Natural killer cell (primary cell): ENCODE measurements at regions not wholly inside any gene's neighbourhood (a gene's known extent, or its start where the extent isn't known, plus 50 kb on each side); places are given as distances from the start of the nearest gene placed in this dataset.
"Not testable (repeated sequence)": the region's sequence is repeated elsewhere in the genome, so short reads cannot be mapped to it uniquely, and the experiment has no call there.

Experiments
- ATAC-seq, 3 donors: fragments of 150-1000 bp in 2 of 3; fragments of 200-7000 bp in 1 of 3; cut with Tn5 transposase; 1 replicate in 1 of 3; 2 replicates in 2 of 3; pipeline ENCODE4 v1.10.0; 2021; ENCODE audit warnings: mild to moderate bottlenecking in 2 of 3, moderate library complexity in 2 of 3
- DNase-seq, 2 donors: peaks; one replicate each; pipeline versions ENCODE4 v3.0.0 to v3.0.0-alpha.2; 2013 to 2021; ENCODE audit warnings: mixed read lengths in 1 of 2
- H3K27ac ChIP-seq: one replicate; pipeline ENCODE4 v1.5.1; 2013; ENCODE audit warnings: mild to moderate bottlenecking, low read length
- H3K27me3 ChIP-seq: one replicate; pipeline ENCODE4 v1.6.1; 2013; ENCODE audit warnings: low read length; ENCODE audit not compliant: control insufficient read depth, insufficient read depth
- H3K36me3 ChIP-seq: one replicate; pipeline ENCODE4 v1.6.1; 2013; ENCODE audit warnings: low read length; ENCODE audit not compliant: control insufficient read depth, insufficient read depth
- H3K4me1 ChIP-seq: one replicate; pipeline ENCODE4 v1.6.1; 2013; ENCODE audit warnings: low read length; ENCODE audit not compliant: control insufficient read depth, insufficient read depth
- H3K4me3 ChIP-seq: one replicate; pipeline ENCODE4 v1.5.1; 2013; ENCODE audit warnings: low read length
- H3K9me3 ChIP-seq: one replicate; pipeline ENCODE4 v1.6.1; 2013; ENCODE audit warnings: low read length; ENCODE audit not compliant: control insufficient read depth, insufficient read depth
- H3K27ac Mint-ChIP-seq, 2 donors: one replicate each; pipeline ENCODE4 v1.8.0; 2022; ENCODE audit warnings: mild to moderate bottlenecking in 2 of 2, mixed read lengths in 2 of 2, moderate library complexity in 1 of 2
- H3K27me3 Mint-ChIP-seq, 2 donors: one replicate each; pipeline ENCODE4 v1.8.0; 2022; ENCODE audit warnings: low read depth in 2 of 2, mixed read lengths in 2 of 2
- H3K36me3 Mint-ChIP-seq: one replicate; pipeline ENCODE4 v1.8.0; 2022; ENCODE audit warnings: mixed read lengths
- H3K4me1 Mint-ChIP-seq, 2 donors: one replicate each; pipeline ENCODE4 v1.8.0; 2022; ENCODE audit warnings: mixed read lengths in 2 of 2
- H3K4me3 Mint-ChIP-seq: one replicate; pipeline ENCODE4 v1.8.0; 2022; ENCODE audit warnings: mild to moderate bottlenecking, moderate library complexity, mixed read lengths
- H3K9me3 Mint-ChIP-seq, 2 donors: one replicate each; pipeline ENCODE4 v1.8.0; 2022; ENCODE audit warnings: mixed read lengths in 2 of 2
- WGBS: methylation state at CpG from one replicate; pipeline ENCODE4 v1.1.7; 2013; ENCODE audit warnings: missing lambda C conversion rate; ENCODE audit not compliant: insufficient coverage; 5-methylcytosine and 5-hydroxymethylcytosine counted together
- intact Hi-C: fragments of 100-400 bp; cut with micrococcal nuclease; formaldehyde crosslinking; loops from one replicate; pipeline ENCODE4 v1.14.2; 2022
- TF ChIP-seq, protein P1 (sequence below): fragments of 200-600 bp; IDR thresholded peaks from one replicate; pipeline ENCODE4 v1.8.0; 2022; ENCODE audit warnings: antibody characterized with exemption

GRCh38 chr1:4485878-4486277, 168.5 kb upstream of the AJAP1 start:
- H3K4me1 Mint-ChIP-seq = no peaks in the 10 kb centered on the region
- Histone ChIP-seq H3K27ac (no peak overlapping the region), H3K9me3 (no peaks in the 10 kb centered on the region), H3K4me1 (no peaks in the 10 kb centered on the region), H3K27me3 (no peaks in the 10 kb centered on the region), H3K36me3 (no peaks in the 10 kb centered on the region), H3K4me3 (no peak overlapping the region)
- H3K4me3 Mint-ChIP-seq = no peak overlapping the region
- no peaks in the 10 kb centered on the region for H3K36me3 Mint-ChIP-seq
- no peaks in the 10 kb centered on the region for H3K9me3 Mint-ChIP-seq
- H3K27me3 Mint-ChIP-seq = peaks cover 0 to 2% of the 10 kb centered on the region in 2 donors
- TF ChIP-seq, protein P1, sequence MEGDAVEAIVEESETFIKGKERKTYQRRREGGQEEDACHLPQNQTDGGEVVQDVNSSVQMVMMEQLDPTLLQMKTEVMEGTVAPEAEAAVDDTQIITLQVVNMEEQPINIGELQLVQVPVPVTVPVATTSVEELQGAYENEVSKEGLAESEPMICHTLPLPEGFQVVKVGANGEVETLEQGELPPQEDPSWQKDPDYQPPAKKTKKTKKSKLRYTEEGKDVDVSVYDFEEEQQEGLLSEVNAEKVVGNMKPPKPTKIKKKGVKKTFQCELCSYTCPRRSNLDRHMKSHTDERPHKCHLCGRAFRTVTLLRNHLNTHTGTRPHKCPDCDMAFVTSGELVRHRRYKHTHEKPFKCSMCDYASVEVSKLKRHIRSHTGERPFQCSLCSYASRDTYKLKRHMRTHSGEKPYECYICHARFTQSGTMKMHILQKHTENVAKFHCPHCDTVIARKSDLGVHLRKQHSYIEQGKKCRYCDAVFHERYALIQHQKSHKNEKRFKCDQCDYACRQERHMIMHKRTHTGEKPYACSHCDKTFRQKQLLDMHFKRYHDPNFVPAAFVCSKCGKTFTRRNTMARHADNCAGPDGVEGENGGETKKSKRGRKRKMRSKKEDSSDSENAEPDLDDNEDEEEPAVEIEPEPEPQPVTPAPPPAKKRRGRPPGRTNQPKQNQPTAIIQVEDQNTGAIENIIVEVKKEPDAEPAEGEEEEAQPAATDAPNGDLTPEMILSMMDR = no peak
- no peak overlapping the region for H3K27ac Mint-ChIP-seq
- intact Hi-C loops = no loop called here
- DNase-seq (no peak), ATAC-seq (no peak)
- 83% methylated on average over 4 of the region's 5 CpGs for WGBS

- H3K9me3 ChIP-seq = no peaks in the 10 kb centered on the region
- 84% methylated on average over 22 of the region's 22 CpGs for WGBS
- TF ChIP-seq, protein P1 = no peak
- intact Hi-C loops = no loop called here
- H3K4me1 ChIP-seq = no peaks in the 10 kb centered on the region
- no peak for DNase-seq
- H3K4me3 ChIP-seq = no peak overlapping the region
- Mint-ChIP-seq H3K27ac (no peak overlapping the region), H3K4me1 (no peaks in the 10 kb centered on the region), H3K27me3 (peaks cover 0 to 2% of the 10 kb centered on the region in 2 donors), H3K36me3 (no peaks in the 10 kb centered on the region), H3K4me3 (no peak overlapping the region), H3K9me3 (no peaks in the 10 kb centered on the region)
- ATAC-seq = no peak
- H3K27me3 ChIP-seq = no peaks in the 10 kb centered on the region
- no peak overlapping the region for H3K27ac ChIP-seq
- H3K36me3 ChIP-seq = no peaks in the 10 kb centered on the region
Observed at GRCh38 chr1:4486408-4487120, 167.8 kb upstream of the AJAP1 start.

GRCh38 chr1:4488018-4488417, 166.4 kb upstream of the AJAP1 start:
- Histone ChIP-seq H3K27me3 (no peaks in the 10 kb centered on the region), H3K36me3 (no peaks in the 10 kb centered on the region), H3K27ac (no peak overlapping the region), H3K4me3 (no peak overlapping the region), H3K4me1 (no peaks in the 10 kb centered on the region), H3K9me3 (no peaks in the 10 kb centered on the region)
- TF ChIP-seq, protein P1 = no peak
- Mint-ChIP-seq H3K4me1 (no peaks in the 10 kb centered on the region), H3K4me3 (no peak overlapping the region), H3K27me3 (peaks cover 0 to 2% of the 10 kb centered on the region in 2 donors), H3K36me3 (no peaks in the 10 kb centered on the region), H3K9me3 (no peaks in the 10 kb centered on the region), H3K27ac (no peak overlapping the region)
- intact Hi-C loops = no loop called here
- ATAC-seq (no peak), DNase-seq (no peak)
- 48% methylated on average over 7 of the region's 7 CpGs for WGBS

DNA sequence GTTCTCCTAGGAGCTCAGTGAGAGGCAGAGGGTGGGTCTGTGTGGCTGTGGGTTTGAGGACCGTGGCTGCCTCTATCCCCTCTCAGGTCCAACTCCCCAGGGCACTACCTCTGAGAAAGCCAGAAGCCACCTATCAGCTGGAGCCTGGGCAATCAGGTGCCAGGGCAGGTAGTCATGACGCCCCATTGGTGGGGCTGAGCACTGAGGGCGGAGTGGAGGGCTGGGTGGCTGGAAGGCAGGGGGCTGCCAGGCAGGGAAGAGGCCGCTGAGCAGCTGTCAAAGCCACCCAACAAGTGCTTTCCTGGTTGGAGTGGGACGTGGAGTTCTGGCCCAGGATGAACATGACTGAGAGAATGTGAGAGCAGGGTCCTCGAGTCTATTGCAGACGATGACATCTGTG, 164.9 kb upstream of the AJAP1 start:
- TF ChIP-seq, protein P1 = no peak
- H3K27ac ChIP-seq = no peak overlapping the region
- ATAC-seq = no peak
- no peaks in the 10 kb centered on the region for H3K36me3 Mint-ChIP-seq
- intact Hi-C loops = no loop called here
- H3K4me1 Mint-ChIP-seq = no peaks in the 10 kb centered on the region
- H3K27me3 ChIP-seq = no peaks in the 10 kb centered on the region
- H3K36me3 ChIP-seq = no peaks in the 10 kb centered on the region
- no peaks in the 10 kb centered on the region for H3K9me3 ChIP-seq
- H3K4me3 Mint-ChIP-seq = no peak overlapping the region
- 77% methylated on average over 6 of the region's 7 CpGs for WGBS
- DNase-seq = no peak
- no peaks in the 10 kb centered on the region for H3K4me1 ChIP-seq
- H3K9me3 Mint-ChIP-seq = no peaks in the 10 kb centered on the region
- H3K27me3 Mint-ChIP-seq = peaks cover 0 to 5% of the 10 kb centered on the region in 2 donors
- no peak overlapping the region for H3K27ac Mint-ChIP-seq
- no peak overlapping the region for H3K4me3 ChIP-seq

- H3K9me3 Mint-ChIP-seq, ATAC-seq, H3K36me3 ChIP-seq, H3K27me3 ChIP-seq, H3K27ac ChIP-seq, H3K4me3 ChIP-seq, H3K27me3 Mint-ChIP-seq, DNase-seq, H3K9me3 ChIP-seq, H3K4me1 ChIP-seq, intact Hi-C loops, H3K4me3 Mint-ChIP-seq, H3K27ac Mint-ChIP-seq, H3K4me1 Mint-ChIP-seq, H3K36me3 Mint-ChIP-seq: not testable (repeated sequence)
Observed at GRCh38 chr1:4489992-4490391, 164.4 kb upstream of the AJAP1 start.
